KMS-11 (cell line): ENCODE measurements at regions not wholly inside any gene's neighbourhood (a gene's known extent, or its start where the extent isn't known, plus 50 kb on each side); places are given as distances from the start of the nearest gene placed in this dataset.

ENCODE experiments used
- H2AFZ ChIP-seq: fragments of 200-600 bp; sonication (generic); 2 replicates; pipeline ENCODE4 v1.6.1; 2016; ENCODE audit warnings: antibody characterized with exemption, mixed run types, low read depth
- H3K27ac ChIP-seq: fragments of 200-600 bp; sonication (generic); 2 replicates; pipeline ENCODE4 v1.6.1; 2016; ENCODE audit warnings: mild to moderate bottlenecking, mixed run types
- H3K27me3 ChIP-seq: fragments of 200-600 bp; sonication (generic); 2 replicates; pipeline ENCODE4 v1.6.1; 2017; ENCODE audit warnings: mild to moderate bottlenecking, low read depth, mixed run types, moderate library complexity; ENCODE audit not compliant: insufficient read depth
- H3K36me3 ChIP-seq: fragments of 200-600 bp; sonication (generic); 2 replicates; pipeline ENCODE4 v1.6.1; 2017; ENCODE audit warnings: mild to moderate bottlenecking, mixed run types; ENCODE audit not compliant: insufficient read depth
- H3K4me1 ChIP-seq: fragments of 200-600 bp; sonication (generic); 2 replicates; pipeline ENCODE4 v1.6.1; 2016; ENCODE audit warnings: mild to moderate bottlenecking, low read depth, mixed run types; ENCODE audit not compliant: poor library complexity, severe bottlenecking
- H3K4me2 ChIP-seq: fragments of 200-600 bp; sonication (generic); 2 replicates; pipeline ENCODE4 v1.7.0; 2016; ENCODE audit warnings: mild to moderate bottlenecking, mixed run types
- H3K4me3 ChIP-seq: fragments of 200-600 bp; sonication (generic); IDR thresholded peaks from 2 replicates; pipeline ENCODE4 v1.6.1; 2017; ENCODE audit warnings: low read depth, low read length, mixed read lengths; ENCODE audit not compliant: insufficient read depth
- H3K79me2 ChIP-seq: fragments of 200-600 bp; sonication (generic); 2 replicates; pipeline ENCODE4 v1.6.1; 2016; ENCODE audit warnings: low read depth, mixed run types; ENCODE audit not compliant: insufficient read depth
- H3K9ac ChIP-seq: fragments of 200-600 bp; sonication (generic); 2 replicates; pipeline ENCODE4 v1.6.1; 2016; ENCODE audit warnings: mild to moderate bottlenecking, mixed run types
- H4K20me1 ChIP-seq: fragments of 200-600 bp; sonication (generic); 2 replicates; pipeline ENCODE4 v1.6.1; 2016; ENCODE audit warnings: mild to moderate bottlenecking, mixed run types; ENCODE audit not compliant: insufficient read depth
- TF ChIP-seq, protein P1 (sequence below): fragments of 200-600 bp; sonication (generic); conservative IDR thresholded peaks from 2 replicates; pipeline ENCODE4 v1.6.1; 2017; ENCODE audit warnings: low read depth, mild to moderate bottlenecking, antibody characterized with exemption, low read length, moderate library complexity, mixed read lengths

GRCh38 chr1:106798991-106799390 lies 257.5 kb upstream of the PRMT6 start:
- no peaks in the 10 kb centered on the region for H3K4me1 ChIP-seq
- no peak overlapping the region for H2AFZ ChIP-seq
- H4K20me1 ChIP-seq = no peaks in the 10 kb centered on the region
- H3K79me2 ChIP-seq = no peaks in the 10 kb centered on the region
- no peak overlapping the region for H3K27ac ChIP-seq
- no peak overlapping the region for H3K9ac ChIP-seq
- H3K4me3 ChIP-seq = no peak overlapping the region
- no peak overlapping the region for H3K4me2 ChIP-seq
- no peaks in the 10 kb centered on the region for H3K27me3 ChIP-seq
- TF ChIP-seq, protein P1, sequence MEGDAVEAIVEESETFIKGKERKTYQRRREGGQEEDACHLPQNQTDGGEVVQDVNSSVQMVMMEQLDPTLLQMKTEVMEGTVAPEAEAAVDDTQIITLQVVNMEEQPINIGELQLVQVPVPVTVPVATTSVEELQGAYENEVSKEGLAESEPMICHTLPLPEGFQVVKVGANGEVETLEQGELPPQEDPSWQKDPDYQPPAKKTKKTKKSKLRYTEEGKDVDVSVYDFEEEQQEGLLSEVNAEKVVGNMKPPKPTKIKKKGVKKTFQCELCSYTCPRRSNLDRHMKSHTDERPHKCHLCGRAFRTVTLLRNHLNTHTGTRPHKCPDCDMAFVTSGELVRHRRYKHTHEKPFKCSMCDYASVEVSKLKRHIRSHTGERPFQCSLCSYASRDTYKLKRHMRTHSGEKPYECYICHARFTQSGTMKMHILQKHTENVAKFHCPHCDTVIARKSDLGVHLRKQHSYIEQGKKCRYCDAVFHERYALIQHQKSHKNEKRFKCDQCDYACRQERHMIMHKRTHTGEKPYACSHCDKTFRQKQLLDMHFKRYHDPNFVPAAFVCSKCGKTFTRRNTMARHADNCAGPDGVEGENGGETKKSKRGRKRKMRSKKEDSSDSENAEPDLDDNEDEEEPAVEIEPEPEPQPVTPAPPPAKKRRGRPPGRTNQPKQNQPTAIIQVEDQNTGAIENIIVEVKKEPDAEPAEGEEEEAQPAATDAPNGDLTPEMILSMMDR = no peak
- H3K36me3 ChIP-seq = no peaks in the 10 kb centered on the region

DNA sequence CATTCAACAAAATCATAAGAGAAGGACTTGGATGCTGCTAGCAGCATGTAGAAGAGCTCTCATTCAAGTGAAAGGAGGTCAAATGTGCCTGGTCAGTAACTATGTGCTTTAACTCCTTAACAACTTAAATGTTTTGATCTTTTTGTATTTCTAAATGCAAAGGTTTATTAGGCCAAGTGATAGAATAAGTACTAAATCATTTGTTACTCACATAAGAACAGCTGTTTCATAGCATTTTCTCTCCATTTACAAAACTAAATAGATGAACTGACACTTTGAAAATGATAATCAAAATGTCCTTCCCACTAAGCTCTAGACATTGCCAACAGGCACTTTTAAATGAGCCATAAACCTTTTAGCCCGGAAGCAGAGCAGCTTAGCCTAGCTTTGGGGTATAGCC lies 254.3 kb upstream of the PRMT6 start:
- Histone ChIP-seq H3K9ac (no peak overlapping the region), H3K4me3 (no peak overlapping the region), H3K79me2 (no peaks in the 10 kb centered on the region), H3K4me1 (no peaks in the 10 kb centered on the region), H3K4me2 (no peak overlapping the region), H3K27ac (no peak overlapping the region), H3K36me3 (no peaks in the 10 kb centered on the region), H4K20me1 (no peaks in the 10 kb centered on the region), H2AFZ (no peak overlapping the region), H3K27me3 (no peaks in the 10 kb centered on the region)
- TF ChIP-seq, protein P1 = no peak

DNA sequence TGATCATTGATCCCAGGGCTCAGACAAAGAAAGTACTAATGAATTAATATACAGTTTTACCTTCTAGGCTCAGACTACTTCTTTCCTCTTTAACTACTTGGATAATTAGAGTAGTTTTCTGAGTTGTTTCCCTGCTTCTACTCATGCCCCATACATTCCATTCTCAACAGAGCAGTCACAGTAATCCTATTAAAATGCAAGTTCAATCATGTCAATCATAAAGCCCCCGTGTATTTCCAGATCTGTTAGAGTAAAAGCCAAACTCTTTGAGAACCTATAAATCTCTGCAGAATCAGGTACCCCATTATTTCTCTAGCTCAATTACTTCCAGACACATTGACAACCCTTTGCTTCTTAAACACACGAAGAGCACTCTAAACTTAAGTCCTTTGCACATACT lies 242.1 kb upstream of the PRMT6 start:
- no peak overlapping the region for H2AFZ ChIP-seq

GRCh38 chr1:106817575-106817974 lies 238.9 kb upstream of the PRMT6 start:
- Histone ChIP-seq H3K4me3 (no peak overlapping the region), H3K27ac (no peak overlapping the region), H3K4me1 (no peaks in the 10 kb centered on the region), H3K9ac (no peak overlapping the region), H2AFZ (no peak overlapping the region), H3K36me3 (no peaks in the 10 kb centered on the region), H3K4me2 (no peak overlapping the region), H4K20me1 (no peaks in the 10 kb centered on the region), H3K79me2 (no peaks in the 10 kb centered on the region), H3K27me3 (no peaks in the 10 kb centered on the region)
- TF ChIP-seq, protein P1 = no peak

More for the DNA sequence above, 242.1 kb upstream of the PRMT6 start:
- Histone ChIP-seq H3K4me2 (no peak overlapping the region), H3K4me3 (no peak overlapping the region), H3K27me3 (no peaks in the 10 kb centered on the region), H3K79me2 (no peaks in the 10 kb centered on the region), H3K9ac (no peak overlapping the region), H3K4me1 (no peaks in the 10 kb centered on the region), H3K27ac (no peak overlapping the region), H4K20me1 (no peaks in the 10 kb centered on the region), H3K36me3 (no peaks in the 10 kb centered on the region)
- TF ChIP-seq, protein P1 = no peak
